Islet of Langerhans (tissue), 1 donor: ENCODE measurements at regions not wholly inside any gene's neighbourhood (a gene's known extent, or its start where the extent isn't known, plus 50 kb on each side); places are given as distances from the start of the nearest gene placed in this dataset.

Experiments used
- FAIRE-seq: peaks from one replicate; lab custom pipeline; 2011; peaks lifted over from hg19 to GRCh38; lab: Jason Lieb, UNC

GRCh38 chr5:13477118-13477737 is 467.3 kb downstream of the DNAH5 start:
- FAIRE-seq: no peak

- no peak for FAIRE-seq
Observed at GRCh38 chr5:13472842-13473241, 471.6 kb downstream of the DNAH5 start.

- no peak for FAIRE-seq
Observed at GRCh38 chr5:13470975-13471374, 473.5 kb downstream of the DNAH5 start.

- no peak for FAIRE-seq
Observed at GRCh38 chr5:13470263-13470662, 474.2 kb downstream of the DNAH5 start.

GRCh38 chr5:13464532-13465193 is 479.8 kb downstream of the DNAH5 start:
- FAIRE-seq: no peak

- no peak for FAIRE-seq
Observed at GRCh38 chr5:13460587-13460986, 483.9 kb downstream of the DNAH5 start.

- no peak for FAIRE-seq
Observed at GRCh38 chr5:13454050-13454449, 490.4 kb downstream of the DNAH5 start.

GRCh38 chr5:13448843-13449242 is 495.6 kb downstream of the DNAH5 start:
- FAIRE-seq: no peak

GRCh38 chr5:13439430-13439829 is 505.1 kb downstream of the DNAH5 start:
- no peak for FAIRE-seq

- no peak for FAIRE-seq
Observed at GRCh38 chr5:13427827-13428557, 516.5 kb downstream of the DNAH5 start.

- FAIRE-seq: no peak
Observed at GRCh38 chr5:13412040-13412595, 532.4 kb downstream of the DNAH5 start.

GRCh38 chr5:13408616-13409015 is 535.9 kb downstream of the DNAH5 start:
- FAIRE-seq: no peak

- no peak for FAIRE-seq
Observed at GRCh38 chr5:13403351-13403750, 541.1 kb downstream of the DNAH5 start.

- no peak for FAIRE-seq
Observed at GRCh38 chr5:13385066-13385465, 559.4 kb downstream of the DNAH5 start.

GRCh38 chr5:13382232-13382631 is 562.3 kb downstream of the DNAH5 start:
- FAIRE-seq: no peak

GRCh38 chr5:13378091-13378490 is 566.4 kb downstream of the DNAH5 start:
- no peak for FAIRE-seq

- FAIRE-seq: no peak
Observed at GRCh38 chr5:13359344-13359743, 585.1 kb downstream of the DNAH5 start.

- no peak for FAIRE-seq
Observed at GRCh38 chr5:13358342-13358741, 586.1 kb downstream of the DNAH5 start.

GRCh38 chr5:13357929-13358328 is 586.6 kb downstream of the DNAH5 start:
- no peak for FAIRE-seq

GRCh38 chr5:13356226-13356625 is 588.3 kb downstream of the DNAH5 start:
- FAIRE-seq: no peak

GRCh38 chr5:13354611-13355010 is 589.9 kb downstream of the DNAH5 start:
- no peak for FAIRE-seq

GRCh38 chr5:13350767-13351166 is 593.7 kb downstream of the DNAH5 start:
- no peak for FAIRE-seq

- no peak for FAIRE-seq
Observed at GRCh38 chr5:13348568-13348967, 595.9 kb downstream of the DNAH5 start.
